ENCODE measurements at regions not wholly inside any gene's neighbourhood (a gene's known extent, or its start where the extent isn't known, plus 50 kb on each side); places are given as distances from the start of the nearest gene placed in this dataset.

- no peak overlapping the region for H3K18ac ChIP-seq (ENCODE audit: extremely low read depth, low read length)
- H3K27ac ChIP-seq (ENCODE audit: low read depth, low read length), result no peak overlapping the region
- no peak overlapping the region for H3K23ac ChIP-seq (ENCODE audit: insufficient read length)
- DNase-seq (ENCODE audit: low read depth in 1 of 2, low spot score in 2 of 2) (no peak), FAIRE-seq (no peak)
- ChIA-PET CTCF (ENCODE audit: partially characterized antibody) (interaction anchor here (1.2 to 1.5 kb wide), 3 partner anchors 10 to 21 kb away, joined by 3 to 5 read pairs (median 3); no protein-coding TSS in a partner anchor), POLR2A (ENCODE audit: partially characterized antibody) (no interaction called here)
- no peak overlapping the region for H2BK15ac ChIP-seq (ENCODE audit: low read length)
- no peak overlapping the region for H3K4ac ChIP-seq (replicated peaks; ENCODE audit: insufficient read length, low read depth, low read length)
- H3K27me3 ChIP-seq (replicated peaks in 1 of 4; ENCODE audit: control insufficient read depth in 3 of 4, extremely low read depth in 1 of 4, insufficient read depth in 3 of 4, low read length in 3 of 4), result no peaks in the 10 kb centered on the region
- no peak overlapping the region for H2AFZ ChIP-seq (ENCODE audit: low read length)
- H3K4me3 ChIP-seq (ENCODE audit: extremely low read depth in 1 of 4, insufficient read depth in 2 of 4, low read depth in 3 of 4, low read length in 4 of 4), result no peak overlapping the region
- no peak overlapping the region for H2BK20ac ChIP-seq (ENCODE audit: low read length)
- H3K9me3 ChIP-seq (ENCODE audit: insufficient read depth in 2 of 2, low read depth in 1 of 2, low read length in 1 of 2), result no peaks in the 10 kb centered on the region
- H3K4me1 ChIP-seq (replicated peaks in 1 of 4; ENCODE audit: control insufficient read depth in 3 of 4, insufficient read depth in 4 of 4, low read length in 3 of 4), result peaks cover 0 to 20% (median 9%) of the 10 kb centered on the region in 4 experiments; a peak in 5 of 7 replicates
- H3K4me2 ChIP-seq (ENCODE audit: insufficient read depth in 1 of 2, low read depth in 2 of 2, low read length in 2 of 2), result no peak overlapping the region
- H3K36me3 ChIP-seq (ENCODE audit: control insufficient read depth in 2 of 4, insufficient read depth in 4 of 4, low read length in 3 of 4), result no peaks in the 10 kb centered on the region
- 87% methylated on average over 3 of the region's 3 CpGs; no CpG with 5 or more reads in 1 of the 2 experiments for WGBS, 2 experiments (ENCODE audit: extremely low coverage in 1 of 2, insufficient coverage in 1 of 2, insufficient read length in 1 of 2, insufficient replicate concordance in 2 of 2, low coverage in 1 of 2, low lambda C conversion rate in 2 of 2, missing lambda C conversion rate in 1 of 2)
- TF ChIP-seq SIX5 (IDR thresholded peaks at IDR 0.05; ENCODE audit: low read depth, low read length) (no peak), SRF (IDR thresholded peaks at IDR 0.05; ENCODE audit: low read depth, low read length) (no peak), SP4 (IDR thresholded peaks at IDR 0.05; ENCODE audit: low read length) (no peak), GTF2F1 (IDR thresholded peaks at IDR 0.05; ENCODE audit: borderline replicate concordance, low read depth, low read length) (no peak), ZNF274 (IDR thresholded peaks at IDR 0.05; ENCODE audit: borderline replicate concordance, extremely low read depth, low read length) (no peak), SAP30 (IDR thresholded peaks at IDR 0.05; ENCODE audit: insufficient read depth, insufficient replicate concordance, low read length) (no peak), JUND (IDR thresholded peaks at IDR 0.05; ENCODE audit: low read length) (no peak), PHF8 (conservative IDR thresholded peaks at IDR 0.05; ENCODE audit: low read depth, low read length) (no peak), RBBP5 (IDR thresholded peaks at IDR 0.05; ENCODE audit: borderline replicate concordance, low read depth, low read length) (no peak), RXRA (IDR thresholded peaks at IDR 0.05; ENCODE audit: insufficient read depth, low read depth, low read length) (no peak), SIRT6 (IDR thresholded peaks at IDR 0.05; ENCODE audit: low read length) (no peak), EGR1 (IDR thresholded peaks at IDR 0.05; ENCODE audit: borderline replicate concordance, low read depth, low read length) (no peak), TEAD4 (IDR thresholded peaks at IDR 0.05; ENCODE audit: low read depth, low read length) (no peak), MAFK (IDR thresholded peaks at IDR 0.05; ENCODE audit: low read depth, low read length) (no peak)
- H3K79me2 ChIP-seq (ENCODE audit: control insufficient read depth in 1 of 2, insufficient read depth in 2 of 2, low read length in 2 of 2), result no peaks in the 10 kb centered on the region
- no peak overlapping the region for H3K14ac ChIP-seq (ENCODE audit: insufficient read length)
- H3K56ac ChIP-seq (replicated peaks; ENCODE audit: insufficient read length, low read depth, low read length), result no peak overlapping the region
- no peak overlapping the region for H2BK5ac ChIP-seq (ENCODE audit: low read depth, low read length)
- no peaks in the 10 kb centered on the region for H4K20me1 ChIP-seq (replicated peaks in 1 of 2; ENCODE audit: control insufficient read depth in 1 of 2, insufficient read depth in 2 of 2, low read length in 2 of 2)
- H2AK5ac ChIP-seq (ENCODE audit: low read depth, low read length), result no peak overlapping the region
- no peak overlapping the region; the same call in 1 of the 2 replicates for H2BK12ac ChIP-seq (ENCODE audit: low read depth, low read length)
- H3K79me1 ChIP-seq (ENCODE audit: low read depth, low read length), result no peaks in the 10 kb centered on the region
- H3K23me2 ChIP-seq (ENCODE audit: low read depth, low read length), result no peaks in the 10 kb centered on the region
- no peak overlapping the region for H4K91ac ChIP-seq (replicated peaks; ENCODE audit: insufficient read length, low read length)
- H4K8ac ChIP-seq (ENCODE audit: extremely low read depth, insufficient read depth, low read length), result no peak overlapping the region
- H2BK120ac ChIP-seq (replicated peaks; ENCODE audit: low read depth, low read length), result no peak overlapping the region
- no peak overlapping the region for H3K9ac ChIP-seq (replicated peaks in 1 of 4; ENCODE audit: extremely low read depth in 1 of 4, low read depth in 3 of 4, low read length in 3 of 4)
- no peak overlapping the region for H4K5ac ChIP-seq (ENCODE audit: insufficient read length, low read depth, low read length)
Measured at GRCh38 chr6:118708055-118708454, 56.7 kb upstream of the CEP85L start.

Measured in H1 (cell line).